ENCODE measurements at regions not wholly inside any gene's neighbourhood (a gene's known extent, or its start where the extent isn't known, plus 50 kb on each side); places are given as distances from the start of the nearest gene placed in this dataset.

GRCh38 chr15:35929740-35930444 is 383.9 kb upstream of the DPH6 start:
- Histone ChIP-seq H3K4me3 (no peak overlapping the region), H3K27me3 (no peaks in the 10 kb centered on the region), H3K36me3 (no peaks in the 10 kb centered on the region), H3K27ac (replicated peaks in 1 of 4) (no peak overlapping the region), H3K4me1 (no peaks in the 10 kb centered on the region), H3K9me3 (no peaks in the 10 kb centered on the region)
- WGBS, result 52% methylated on average over 4 of the region's 4 CpGs
- intact Hi-C loops (cut with DNase I), result no loop called here
- TF ChIP-seq POLR2AphosphoS5 (IDR thresholded peaks at IDR 0.05) (no peak), EP300 (IDR thresholded peaks at IDR 0.05) (no peak), POLR2A (IDR thresholded peaks at IDR 0.05; ENCODE audit: low read depth) (no peak)
- TF ChIP-seq, protein P1, sequence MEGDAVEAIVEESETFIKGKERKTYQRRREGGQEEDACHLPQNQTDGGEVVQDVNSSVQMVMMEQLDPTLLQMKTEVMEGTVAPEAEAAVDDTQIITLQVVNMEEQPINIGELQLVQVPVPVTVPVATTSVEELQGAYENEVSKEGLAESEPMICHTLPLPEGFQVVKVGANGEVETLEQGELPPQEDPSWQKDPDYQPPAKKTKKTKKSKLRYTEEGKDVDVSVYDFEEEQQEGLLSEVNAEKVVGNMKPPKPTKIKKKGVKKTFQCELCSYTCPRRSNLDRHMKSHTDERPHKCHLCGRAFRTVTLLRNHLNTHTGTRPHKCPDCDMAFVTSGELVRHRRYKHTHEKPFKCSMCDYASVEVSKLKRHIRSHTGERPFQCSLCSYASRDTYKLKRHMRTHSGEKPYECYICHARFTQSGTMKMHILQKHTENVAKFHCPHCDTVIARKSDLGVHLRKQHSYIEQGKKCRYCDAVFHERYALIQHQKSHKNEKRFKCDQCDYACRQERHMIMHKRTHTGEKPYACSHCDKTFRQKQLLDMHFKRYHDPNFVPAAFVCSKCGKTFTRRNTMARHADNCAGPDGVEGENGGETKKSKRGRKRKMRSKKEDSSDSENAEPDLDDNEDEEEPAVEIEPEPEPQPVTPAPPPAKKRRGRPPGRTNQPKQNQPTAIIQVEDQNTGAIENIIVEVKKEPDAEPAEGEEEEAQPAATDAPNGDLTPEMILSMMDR (IDR thresholded peaks at IDR 0.05), result no peak
- DNase-seq (ENCODE audit: extremely low spot score), result no peak

GRCh38 chr15:35931799-35932341 is 385.9 kb upstream of the DPH6 start:
- Histone ChIP-seq H3K27ac (replicated peaks in 1 of 4) (no peak overlapping the region), H3K9me3 (no peaks in the 10 kb centered on the region), H3K4me3 (no peak overlapping the region), H3K27me3 (no peaks in the 10 kb centered on the region), H3K36me3 (no peaks in the 10 kb centered on the region), H3K4me1 (no peaks in the 10 kb centered on the region)
- DNase-seq (ENCODE audit: extremely low spot score), result no peak
- TF ChIP-seq EP300 (IDR thresholded peaks at IDR 0.05) (no peak), POLR2A (IDR thresholded peaks at IDR 0.05; ENCODE audit: low read depth) (no peak), POLR2AphosphoS5 (IDR thresholded peaks at IDR 0.05) (no peak)
- intact Hi-C loops (cut with DNase I), result no loop called here
- 70% methylated on average over 2 of the region's 2 CpGs for WGBS

GRCh38 chr15:35932531-35932930 is 386.6 kb upstream of the DPH6 start:
- intact Hi-C loops (cut with DNase I), result no loop called here
- no peak overlapping the region for H3K4me3 ChIP-seq
- 75% methylated on average over 5 of the region's 5 CpGs for WGBS
- no peaks in the 10 kb centered on the region for H3K4me1 ChIP-seq
- no peak overlapping the region for H3K27ac ChIP-seq (replicated peaks in 1 of 4)
- TF ChIP-seq, protein P1 (IDR thresholded peaks at IDR 0.05), result no peak
- TF ChIP-seq POLR2A (IDR thresholded peaks at IDR 0.05; ENCODE audit: low read depth) (no peak), POLR2AphosphoS5 (IDR thresholded peaks at IDR 0.05) (no peak), EP300 (IDR thresholded peaks at IDR 0.05) (no peak)
- H3K9me3 ChIP-seq, result no peaks in the 10 kb centered on the region
- DNase-seq (ENCODE audit: extremely low spot score), result no peak
- H3K36me3 ChIP-seq, result no peaks in the 10 kb centered on the region
- no peaks in the 10 kb centered on the region for H3K27me3 ChIP-seq

DNA sequence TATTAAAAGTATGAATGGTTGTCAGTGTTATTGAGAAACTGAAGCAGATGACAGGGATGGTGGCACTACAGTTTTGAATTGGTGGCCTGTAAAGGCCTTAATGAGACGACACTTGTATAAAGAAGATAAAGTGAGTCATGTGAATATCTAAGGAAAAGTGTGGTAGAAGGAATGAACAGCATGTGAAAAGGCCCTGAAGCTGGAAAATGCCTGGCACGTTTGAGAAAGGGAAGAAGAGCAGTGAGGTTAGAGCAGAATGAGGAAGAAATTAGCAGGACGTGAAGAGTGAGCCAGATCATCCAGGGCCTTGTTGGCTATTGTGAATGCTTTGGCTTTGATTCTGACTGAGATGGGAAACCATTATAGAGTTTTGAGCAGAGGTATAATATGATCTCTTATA is 387.6 kb upstream of the DPH6 start:
- Histone ChIP-seq H3K36me3 (no peaks in the 10 kb centered on the region), H3K9me3 (no peaks in the 10 kb centered on the region), H3K27ac (replicated peaks in 1 of 4) (no peak overlapping the region), H3K27me3 (no peaks in the 10 kb centered on the region), H3K4me1 (no peaks in the 10 kb centered on the region), H3K4me3 (no peak overlapping the region)
- 80% methylated on average over 3 of the region's 3 CpGs for WGBS
- TF ChIP-seq, protein P1 (IDR thresholded peaks at IDR 0.05), result no peak
- TF ChIP-seq POLR2A (IDR thresholded peaks at IDR 0.05; ENCODE audit: low read depth) (no peak), EP300 (IDR thresholded peaks at IDR 0.05) (no peak), POLR2AphosphoS5 (IDR thresholded peaks at IDR 0.05) (no peak)
- intact Hi-C loops (cut with DNase I), result no loop called here
- DNase-seq (ENCODE audit: extremely low spot score), result no peak

DNA sequence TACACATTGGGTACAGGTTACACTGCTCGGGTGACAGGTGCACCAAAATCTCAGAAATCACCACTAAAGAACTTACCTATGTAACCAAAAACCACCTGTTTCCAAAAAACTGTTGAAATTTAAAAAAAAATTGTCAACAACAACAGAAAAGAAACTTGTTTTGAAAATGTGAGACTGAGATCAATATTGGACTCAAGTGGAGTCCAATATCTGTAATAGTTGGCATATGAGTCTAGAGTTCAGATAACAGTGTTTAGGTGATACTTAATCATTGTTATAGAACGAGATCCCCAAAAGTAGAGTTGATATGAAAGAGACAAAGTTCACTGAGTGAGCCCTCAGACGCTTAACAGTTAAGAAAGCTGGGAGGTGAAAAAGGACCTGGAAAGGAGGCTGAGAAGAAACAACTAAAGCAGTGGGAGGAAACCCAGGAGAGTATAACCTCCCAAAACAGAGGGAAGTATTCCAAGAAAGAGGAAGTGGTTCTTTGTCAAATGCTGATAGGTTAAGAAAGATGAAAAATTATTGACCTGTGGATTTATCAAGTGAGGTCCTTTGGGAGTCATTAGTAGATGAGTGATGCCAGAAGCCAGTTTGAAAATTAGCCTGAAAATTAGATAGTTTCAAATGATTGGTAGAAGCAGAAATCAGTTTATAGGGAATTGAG is 388.6 kb upstream of the DPH6 start:
- TF ChIP-seq POLR2A (IDR thresholded peaks at IDR 0.05; ENCODE audit: low read depth) (no peak), EP300 (IDR thresholded peaks at IDR 0.05) (no peak), POLR2AphosphoS5 (IDR thresholded peaks at IDR 0.05) (no peak)
- TF ChIP-seq, protein P1 (IDR thresholded peaks at IDR 0.05), result no peak
- intact Hi-C loops (cut with DNase I), result no loop called here
- H3K27me3 ChIP-seq, result no peaks in the 10 kb centered on the region
- 96% methylated on average over 3 of the region's 3 CpGs for WGBS
- H3K9me3 ChIP-seq, result no peaks in the 10 kb centered on the region
- no peaks in the 10 kb centered on the region for H3K36me3 ChIP-seq
- DNase-seq (ENCODE audit: extremely low spot score), result no peak
- H3K4me3 ChIP-seq, result no peak overlapping the region
- H3K27ac ChIP-seq (replicated peaks in 1 of 4), result no peak overlapping the region
- H3K4me1 ChIP-seq, result no peaks in the 10 kb centered on the region

Data from esophagus muscularis mucosa (tissue), 4 donors.